Epithelial cell of esophagus (primary cell): ENCODE measurements at regions not wholly inside any gene's neighbourhood (a gene's known extent, or its start where the extent isn't known, plus 50 kb on each side); places are given as distances from the start of the nearest gene placed in this dataset.
"Not testable (repeated sequence)": the region's sequence is repeated elsewhere in the genome, so short reads cannot be mapped to it uniquely, and the experiment has no call there.

ENCODE experiments used
- DNase-seq: peaks from one replicate; pipeline ENCODE4 v3.0.0; 2010; ENCODE audit warnings: low read depth
- H3K4me3 ChIP-seq: 2 replicates; pipeline ENCODE4 v1.5.1; 2011; ENCODE audit warnings: mild to moderate bottlenecking, low read length, control low read depth
- CTCF ChIP-seq: IDR thresholded peaks from 2 replicates; pipeline ENCODE4 v1.5.1; 2011; ENCODE audit warnings: low read depth, mild to moderate bottlenecking, low read length, control low read depth, inconsistent platforms; ENCODE audit not compliant: insufficient read depth; ENCODE audit errors: missing control alignments

- no peak overlapping the region for H3K4me3 ChIP-seq
- DNase-seq: peak; percentile 60
- no peak for TF ChIP-seq CTCF
Observed at GRCh38 chr2:181788897-181789555, 102.5 kb upstream of the ITPRID2 start.

GRCh38 chr2:181789827-181790448, 101.6 kb upstream of the ITPRID2 start:
- no peak overlapping the region for H3K4me3 ChIP-seq
- DNase-seq: no peak
- TF ChIP-seq CTCF: no peak

- H3K4me3 ChIP-seq: no peak overlapping the region
- no peak for TF ChIP-seq CTCF
- peak; percentile 97 for DNase-seq
Observed at GRCh38 chr2:181790716-181791649, 100.5 kb upstream of the ITPRID2 start.

DNA sequence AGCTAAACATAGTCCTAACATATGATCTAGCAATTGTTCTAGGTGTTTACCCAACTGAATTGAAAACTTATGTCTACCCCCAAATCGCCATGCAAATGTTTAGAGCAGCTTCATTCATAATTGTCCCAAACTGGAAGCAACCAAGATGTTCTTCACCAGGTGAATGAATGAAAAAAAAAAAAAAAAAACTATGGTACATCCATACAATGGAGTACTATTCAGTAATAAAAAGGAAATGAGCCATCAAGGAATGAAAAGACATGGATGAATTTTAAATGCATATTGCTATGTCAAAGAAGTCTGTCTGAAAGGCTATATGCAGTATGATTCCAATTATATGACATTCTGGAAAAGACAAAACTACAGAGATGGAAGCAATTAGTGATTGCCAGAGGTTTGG, 98.6 kb upstream of the ITPRID2 start:
- TF ChIP-seq CTCF: no peak
- DNase-seq: no peak
- H3K4me3 ChIP-seq: no peak overlapping the region

DNA sequence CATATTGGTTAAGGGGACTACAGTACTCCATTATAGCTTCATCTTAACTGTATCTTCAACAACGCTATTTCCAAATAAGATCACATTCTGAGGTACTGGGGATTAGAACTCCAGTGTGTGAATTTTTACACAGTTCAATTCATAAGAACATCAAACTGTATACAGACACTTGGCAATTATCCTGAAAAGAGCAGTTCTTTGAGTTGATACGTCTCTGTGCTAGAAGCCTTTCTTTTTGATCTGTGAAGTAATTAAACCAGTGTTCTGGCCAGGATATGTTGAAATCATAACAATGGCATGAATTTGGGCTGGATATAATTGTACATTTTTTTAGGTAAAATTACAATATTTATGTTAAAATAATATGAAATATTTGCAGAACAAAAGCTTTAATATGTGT, 93.5 kb upstream of the ITPRID2 start:
- TF ChIP-seq CTCF: no peak

DNA sequence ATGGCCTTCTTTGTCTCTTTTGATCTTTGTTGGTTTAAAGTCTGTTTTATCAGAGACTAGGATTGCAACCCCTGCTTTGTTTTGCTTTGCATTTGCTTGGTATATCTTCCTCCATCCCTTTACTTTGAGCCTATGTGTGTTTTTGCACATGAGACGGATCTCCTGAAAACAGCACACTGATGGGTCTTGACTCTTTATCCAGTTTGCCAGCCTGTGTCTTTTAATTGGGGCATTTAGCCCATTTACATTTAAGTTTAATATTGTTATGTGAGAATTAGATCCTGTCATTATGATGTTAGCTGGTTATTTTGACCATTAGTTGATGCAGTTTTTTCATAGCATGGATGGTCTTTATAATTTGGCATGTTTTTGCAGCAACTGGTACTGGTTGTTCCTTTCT, 89.2 kb upstream of the ITPRID2 start:
- not testable (repeated sequence) for H3K4me3 ChIP-seq, DNase-seq

More for the DNA sequence above, 93.5 kb upstream of the ITPRID2 start:
- no peak overlapping the region for H3K4me3 ChIP-seq
- DNase-seq: no peak

- H3K4me3 ChIP-seq: not testable (repeated sequence)
- DNase-seq: peak; percentile 36
Observed at GRCh38 chr2:181803903-181804799, 87.4 kb upstream of the ITPRID2 start.
